Naive B cell (primary cell): ENCODE measurements at regions not wholly inside any gene's neighbourhood (a gene's known extent, or its start where the extent isn't known, plus 50 kb on each side); places are given as distances from the start of the nearest gene placed in this dataset.

Experiments
- ATAC-seq, 2 donors: fragments of 150-1000 bp; cut with Tn5 transposase; 2 replicates each; pipeline ENCODE4 v1.10.0; 2021; ENCODE audit warnings: low read depth in 2 of 2, mild to moderate bottlenecking in 2 of 2, moderate library complexity in 2 of 2
- DNase-seq: peaks from one replicate; pipeline ENCODE4 v3.0.0; 2022
- H3K27ac Mint-ChIP-seq, 6 donors: one replicate each; pipeline ENCODE4 v1.8.0; 2020 to 2022; ENCODE audit warnings: mild to moderate bottlenecking in 6 of 6, mixed read lengths in 6 of 6, moderate library complexity in 5 of 6, inconsistent platforms in 2 of 6
- H3K27me3 Mint-ChIP-seq, 3 donors: one replicate each; pipeline ENCODE4 v1.8.0; 2021 to 2022; ENCODE audit warnings: mixed read lengths in 3 of 3, mild to moderate bottlenecking in 1 of 3
- H3K36me3 Mint-ChIP-seq, 2 donors: one replicate each; pipeline ENCODE4 v1.8.0; 2020 to 2022; ENCODE audit warnings: mixed read lengths in 2 of 2, inconsistent platforms in 1 of 2, mild to moderate bottlenecking in 1 of 2
- H3K4me1 Mint-ChIP-seq, 3 donors: one replicate each; pipeline ENCODE4 v1.8.0; 2020 to 2022; ENCODE audit warnings: mixed read lengths in 3 of 3, inconsistent platforms in 1 of 3, mild to moderate bottlenecking in 1 of 3, moderate library complexity in 1 of 3
- H3K4me3 Mint-ChIP-seq, 8 donors: one replicate each; pipeline ENCODE4 v1.8.0; 2020 to 2022; ENCODE audit warnings: mild to moderate bottlenecking in 8 of 8, mixed read lengths in 8 of 8, moderate library complexity in 8 of 8, inconsistent platforms in 2 of 8
- H3K9me3 Mint-ChIP-seq, 7 donors: one replicate each; pipeline ENCODE4 v1.8.0; 2020 to 2022; ENCODE audit warnings: mixed read lengths in 7 of 7, mild to moderate bottlenecking in 5 of 7, inconsistent platforms in 2 of 7, moderate library complexity in 1 of 7

- H3K4me1 Mint-ChIP-seq = peaks cover 0 to 4% (median 3%) of the 10 kb centered on the region in 3 donors
- DNase-seq = no peak
- H3K4me3 Mint-ChIP-seq = no peak overlapping the region
- H3K36me3 Mint-ChIP-seq = no peaks in the 10 kb centered on the region
- no peak for ATAC-seq
- peaks cover 0 to 15% (median 5%) of the 10 kb centered on the region in 3 donors for H3K27me3 Mint-ChIP-seq
- no peak overlapping the region for H3K27ac Mint-ChIP-seq
- H3K9me3 Mint-ChIP-seq = no peaks in the 10 kb centered on the region
Measured at GRCh38 chr9:79131246-79131774, 440.5 kb upstream of the TLE4 start.

- H3K4me3 Mint-ChIP-seq = no peak overlapping the region
- peaks cover 0 to 15% (median 5%) of the 10 kb centered on the region in 3 donors for H3K27me3 Mint-ChIP-seq
- H3K27ac Mint-ChIP-seq = no peak overlapping the region
- DNase-seq (no peak), ATAC-seq (no peak)
- peaks cover 0 to 4% (median 3%) of the 10 kb centered on the region in 3 donors for H3K4me1 Mint-ChIP-seq
- H3K36me3 Mint-ChIP-seq = no peaks in the 10 kb centered on the region
- no peaks in the 10 kb centered on the region for H3K9me3 Mint-ChIP-seq
Measured at GRCh38 chr9:79131824-79132377, 439.9 kb upstream of the TLE4 start.

GRCh38 chr9:79134654-79135053 is 437.1 kb upstream of the TLE4 start:
- DNase-seq (no peak), ATAC-seq (no peak)
- no peak overlapping the region for H3K27ac Mint-ChIP-seq
- H3K4me3 Mint-ChIP-seq = no peak overlapping the region
- H3K27me3 Mint-ChIP-seq = peaks cover 0 to 7% (median 5%) of the 10 kb centered on the region in 3 donors
- no peaks in the 10 kb centered on the region for H3K9me3 Mint-ChIP-seq
- H3K4me1 Mint-ChIP-seq = peaks cover 0 to 4% (median 3%) of the 10 kb centered on the region in 3 donors
- no peaks in the 10 kb centered on the region for H3K36me3 Mint-ChIP-seq

GRCh38 chr9:79135681-79136415 is 435.9 kb upstream of the TLE4 start:
- DNase-seq (no peak), ATAC-seq (no peak)
- H3K9me3 Mint-ChIP-seq = no peaks in the 10 kb centered on the region
- H3K36me3 Mint-ChIP-seq = no peaks in the 10 kb centered on the region
- H3K4me1 Mint-ChIP-seq = no peaks in the 10 kb centered on the region
- peaks cover 0 to 7% (median 5%) of the 10 kb centered on the region in 3 donors for H3K27me3 Mint-ChIP-seq
- H3K27ac Mint-ChIP-seq = no peak overlapping the region
- H3K4me3 Mint-ChIP-seq = no peak overlapping the region

- Mint-ChIP-seq H3K36me3 (no peaks in the 10 kb centered on the region), H3K27ac (no peak overlapping the region)
Measured at GRCh38 chr9:79140751-79141150, 431.0 kb upstream of the TLE4 start.

GRCh38 chr9:79143211-79143610 is 428.6 kb upstream of the TLE4 start:
- peaks cover 0 to 7% (median 0%) of the 10 kb centered on the region in 3 donors for H3K27me3 Mint-ChIP-seq
- H3K9me3 Mint-ChIP-seq = no peaks in the 10 kb centered on the region
- no peak overlapping the region for H3K4me3 Mint-ChIP-seq
- no peak overlapping the region for H3K27ac Mint-ChIP-seq
- H3K36me3 Mint-ChIP-seq = no peaks in the 10 kb centered on the region
- H3K4me1 Mint-ChIP-seq = no peaks in the 10 kb centered on the region
- DNase-seq (no peak), ATAC-seq (no peak)

More at GRCh38 chr9:79140751-79141150, 431.0 kb upstream of the TLE4 start:
- no peak for ATAC-seq
- DNase-seq = no peak
- H3K27me3 Mint-ChIP-seq = no peaks in the 10 kb centered on the region
- no peaks in the 10 kb centered on the region for H3K9me3 Mint-ChIP-seq
- no peak overlapping the region for H3K4me3 Mint-ChIP-seq
- no peaks in the 10 kb centered on the region for H3K4me1 Mint-ChIP-seq

- ATAC-seq (no peak), DNase-seq (no peak)
- Mint-ChIP-seq H3K4me1 (peaks cover 0 to 6% (median 0%) of the 10 kb centered on the region in 3 donors), H3K36me3 (no peaks in the 10 kb centered on the region), H3K4me3 (no peak overlapping the region), H3K27ac (no peak overlapping the region), H3K27me3 (peaks cover 0 to 7% (median 0%) of the 10 kb centered on the region in 3 donors), H3K9me3 (no peaks in the 10 kb centered on the region)
Measured at GRCh38 chr9:79145442-79145841, 426.3 kb upstream of the TLE4 start.

GRCh38 chr9:79149585-79149984 is 422.2 kb upstream of the TLE4 start:
- H3K36me3 Mint-ChIP-seq = no peaks in the 10 kb centered on the region
- no peak overlapping the region for H3K4me3 Mint-ChIP-seq
- H3K4me1 Mint-ChIP-seq = peaks cover 0 to 6% (median 4%) of the 10 kb centered on the region in 3 donors
- ATAC-seq (peak in 1 of 2 donors; percentile 47), DNase-seq (no peak)
- H3K9me3 Mint-ChIP-seq = no peaks in the 10 kb centered on the region
- H3K27me3 Mint-ChIP-seq = peaks cover 0 to 7% (median 0%) of the 10 kb centered on the region in 3 donors
- no peak overlapping the region for H3K27ac Mint-ChIP-seq

- Mint-ChIP-seq H3K4me3 (no peak overlapping the region), H3K4me1 (peaks cover 0 to 6% (median 4%) of the 10 kb centered on the region in 3 donors), H3K36me3 (no peaks in the 10 kb centered on the region), H3K9me3 (no peaks in the 10 kb centered on the region), H3K27me3 (peaks cover 0 to 6% (median 0%) of the 10 kb centered on the region in 3 donors), H3K27ac (no peak overlapping the region)
- ATAC-seq (no peak), DNase-seq (no peak)
Measured at GRCh38 chr9:79151791-79152190, 420.0 kb upstream of the TLE4 start.

GRCh38 chr9:79152306-79152705 is 419.5 kb upstream of the TLE4 start:
- Mint-ChIP-seq H3K4me1 (peaks cover 0 to 6% (median 4%) of the 10 kb centered on the region in 3 donors), H3K27ac (no peak overlapping the region), H3K27me3 (peaks cover 0 to under 1% (median 0%) of the 10 kb centered on the region in 3 donors), H3K4me3 (no peak overlapping the region), H3K36me3 (no peaks in the 10 kb centered on the region), H3K9me3 (no peaks in the 10 kb centered on the region)
- ATAC-seq (no peak), DNase-seq (no peak)

GRCh38 chr9:79154806-79155205 is 417.0 kb upstream of the TLE4 start:
- no peak overlapping the region for H3K27ac Mint-ChIP-seq
- ATAC-seq = no peak
- H3K4me3 Mint-ChIP-seq = no peak overlapping the region
- no peaks in the 10 kb centered on the region for H3K36me3 Mint-ChIP-seq
- no peaks in the 10 kb centered on the region for H3K9me3 Mint-ChIP-seq
- no peak for DNase-seq
- H3K27me3 Mint-ChIP-seq = no peaks in the 10 kb centered on the region
- peaks cover 0 to 4% (median 0%) of the 10 kb centered on the region in 3 donors for H3K4me1 Mint-ChIP-seq

GRCh38 chr9:79155308-79155707 is 416.5 kb upstream of the TLE4 start:
- Mint-ChIP-seq H3K4me1 (peaks cover 0 to 4% (median 0%) of the 10 kb centered on the region in 3 donors), H3K36me3 (no peaks in the 10 kb centered on the region), H3K27ac (no peak overlapping the region), H3K27me3 (peaks cover 0 to 3% (median 0%) of the 10 kb centered on the region in 3 donors), H3K9me3 (no peaks in the 10 kb centered on the region), H3K4me3 (no peak overlapping the region)
- no peak for DNase-seq
- ATAC-seq = no peak

- no peaks in the 10 kb centered on the region for H3K9me3 Mint-ChIP-seq
- peaks cover 4 to 17% (median 12%) of the 10 kb centered on the region in 3 donors for H3K27me3 Mint-ChIP-seq
- no peak for DNase-seq
- ATAC-seq = no peak
- H3K4me3 Mint-ChIP-seq = no peak overlapping the region
- H3K36me3 Mint-ChIP-seq = no peaks in the 10 kb centered on the region
- no peak overlapping the region for H3K27ac Mint-ChIP-seq
- peaks cover 0 to 8% (median 0%) of the 10 kb centered on the region in 3 donors for H3K4me1 Mint-ChIP-seq
Measured at GRCh38 chr9:79163544-79163943, 408.2 kb upstream of the TLE4 start.

GRCh38 chr9:79164406-79164805 is 407.4 kb upstream of the TLE4 start:
- H3K9me3 Mint-ChIP-seq = no peaks in the 10 kb centered on the region
- no peak for ATAC-seq
- no peak overlapping the region for H3K4me3 Mint-ChIP-seq
- H3K36me3 Mint-ChIP-seq = no peaks in the 10 kb centered on the region
- DNase-seq = no peak
- peaks cover 0 to 8% (median 0%) of the 10 kb centered on the region in 3 donors for H3K4me1 Mint-ChIP-seq
- peaks cover 4 to 17% (median 12%) of the 10 kb centered on the region in 3 donors for H3K27me3 Mint-ChIP-seq
- H3K27ac Mint-ChIP-seq = no peak overlapping the region
